Osteocyte (in vitro differentiated cells): ENCODE measurements at regions not wholly inside any gene's neighbourhood (a gene's known extent, or its start where the extent isn't known, plus 50 kb on each side); places are given as distances from the start of the nearest gene placed in this dataset.

Experiments
- DNase-seq: peaks from one replicate; pipeline ENCODE4 v3.0.0; 2021; ENCODE audit warnings: mixed read lengths; ENCODE audit not compliant: unreplicated experiment; ENCODE audit errors: extremely low spot score
- H3K27ac Mint-ChIP-seq: one replicate; pipeline ENCODE4 v1.8.0; 2021; ENCODE audit warnings: mild to moderate bottlenecking, mixed read lengths; ENCODE audit not compliant: unreplicated experiment
- H3K27me3 Mint-ChIP-seq: one replicate; pipeline ENCODE4 v1.8.0; 2021; ENCODE audit warnings: mixed read lengths; ENCODE audit not compliant: unreplicated experiment
- H3K36me3 Mint-ChIP-seq: one replicate; pipeline ENCODE4 v1.8.0; 2021; ENCODE audit warnings: mixed read lengths; ENCODE audit not compliant: unreplicated experiment
- H3K4me1 Mint-ChIP-seq: one replicate; pipeline ENCODE4 v1.8.0; 2021; ENCODE audit warnings: mixed read lengths; ENCODE audit not compliant: unreplicated experiment
- H3K4me3 Mint-ChIP-seq: one replicate; pipeline ENCODE4 v1.8.0; 2021; ENCODE audit warnings: mild to moderate bottlenecking, moderate library complexity, mixed read lengths; ENCODE audit not compliant: unreplicated experiment
- H3K9me3 Mint-ChIP-seq: one replicate; pipeline ENCODE4 v1.8.0; 2021; ENCODE audit warnings: mixed read lengths; ENCODE audit not compliant: unreplicated experiment
- CTCF ChIP-seq: fragments of 200-600 bp; sonication (generic); IDR thresholded peaks from 2 replicates; pipeline ENCODE4 v1.5.0; 2021; ENCODE audit warnings: antibody characterized with exemption, mild to moderate bottlenecking, moderate library complexity

GRCh38 chr10:108629834-108630233, 1293.5 kb downstream of the XPNPEP1 start:
- H3K36me3 Mint-ChIP-seq, result no peaks in the 10 kb centered on the region
- no peaks in the 10 kb centered on the region for H3K4me1 Mint-ChIP-seq
- no peak for TF ChIP-seq CTCF
- H3K27ac Mint-ChIP-seq, result no peak overlapping the region
- no peak overlapping the region for H3K4me3 Mint-ChIP-seq
- H3K27me3 Mint-ChIP-seq, result no peaks in the 10 kb centered on the region
- H3K9me3 Mint-ChIP-seq, result peaks cover 22% of the 10 kb centered on the region
- no peak for DNase-seq

- Mint-ChIP-seq H3K9me3 (peaks cover 6% of the 10 kb centered on the region), H3K27me3 (no peaks in the 10 kb centered on the region), H3K4me1 (no peaks in the 10 kb centered on the region), H3K27ac (no peak overlapping the region), H3K36me3 (no peaks in the 10 kb centered on the region), H3K4me3 (no peak overlapping the region)
- no peak for DNase-seq
- TF ChIP-seq CTCF, result no peak
Measured at GRCh38 chr10:108624052-108624451, 1299.3 kb downstream of the XPNPEP1 start.

- Mint-ChIP-seq H3K27me3 (no peaks in the 10 kb centered on the region), H3K9me3 (peaks cover 3% of the 10 kb centered on the region), H3K4me1 (no peaks in the 10 kb centered on the region), H3K4me3 (no peak overlapping the region), H3K27ac (no peak overlapping the region), H3K36me3 (no peaks in the 10 kb centered on the region)
- no peak for DNase-seq
- TF ChIP-seq CTCF, result no peak
Measured at GRCh38 chr10:108620821-108621534, 1302.3 kb downstream of the XPNPEP1 start.

GRCh38 chr10:108616559-108617285, 1306.6 kb downstream of the XPNPEP1 start:
- H3K27me3 Mint-ChIP-seq, result no peaks in the 10 kb centered on the region
- no peaks in the 10 kb centered on the region for H3K36me3 Mint-ChIP-seq
- H3K4me1 Mint-ChIP-seq, result no peaks in the 10 kb centered on the region
- no peak for DNase-seq
- H3K4me3 Mint-ChIP-seq, result no peak overlapping the region
- no peak overlapping the region for H3K27ac Mint-ChIP-seq
- TF ChIP-seq CTCF, result no peak
- H3K9me3 Mint-ChIP-seq, result peaks cover 3% of the 10 kb centered on the region

- no peak for DNase-seq
- Mint-ChIP-seq H3K36me3 (no peaks in the 10 kb centered on the region), H3K9me3 (peaks cover 4% of the 10 kb centered on the region), H3K27ac (no peak overlapping the region), H3K27me3 (no peaks in the 10 kb centered on the region), H3K4me3 (no peak overlapping the region), H3K4me1 (no peaks in the 10 kb centered on the region)
- no peak for TF ChIP-seq CTCF
Measured at GRCh38 chr10:108615576-108616320, 1307.6 kb downstream of the XPNPEP1 start.
